ENCODE measurements at regions not wholly inside any gene's neighbourhood (a gene's known extent, or its start where the extent isn't known, plus 50 kb on each side); places are given as distances from the start of the nearest gene placed in this dataset.

GRCh38 chr6:150777736-150778135, 87.8 kb upstream of the MTHFD1L start:
- H3K27ac Mint-ChIP-seq: no peak overlapping the region
- POLR2A ChIA-PET: no interaction called here
- H3K36me3 ChIP-seq (ENCODE audit: insufficient read depth, low read length): no peaks in the 10 kb centered on the region

GRCh38 chr6:150783813-150784212, 81.7 kb upstream of the MTHFD1L start:
- H3K9me3 Mint-ChIP-seq: peaks cover 4% of the 10 kb centered on the region
- POLR2A ChIA-PET: no interaction called here
- Histone ChIP-seq H3K27ac (ENCODE audit: low read depth in 1 of 2, low read length in 2 of 2) (no peak overlapping the region), H3K4me1 (ENCODE audit: insufficient read depth, low read length) (no peaks in the 10 kb centered on the region), H3K27me3 (ENCODE audit: control insufficient read depth in 1 of 2, insufficient read depth in 2 of 2, low read length in 2 of 2) (no peaks in the 10 kb centered on the region), H3K9me3 (ENCODE audit: control insufficient read depth in 1 of 2, insufficient read depth in 1 of 2, low read length in 2 of 2) (no peaks in the 10 kb centered on the region), H3K36me3 (ENCODE audit: insufficient read depth, low read length) (no peaks in the 10 kb centered on the region), H3K4me3 (ENCODE audit: low read length) (no peak overlapping the region)
- CTCF ChIA-PET: no interaction called here
- DNase-seq (no peak), ATAC-seq (ENCODE audit: poor library complexity) (no peak)
- no peak overlapping the region for H3K4me3 Mint-ChIP-seq
- H3K4me1 Mint-ChIP-seq (ENCODE audit: low read depth): no peaks in the 10 kb centered on the region
- intact Hi-C loops (cut with DNase I, micrococcal nuclease): no loop called here
- TF ChIP-seq CTCF (IDR thresholded peaks at IDR 0.05): no peak
- H3K36me3 Mint-ChIP-seq (ENCODE audit: low read depth): peaks cover 6% of the 10 kb centered on the region
- H3K27ac Mint-ChIP-seq: no peak overlapping the region
- H3K27me3 Mint-ChIP-seq: no peaks in the 10 kb centered on the region

More at GRCh38 chr6:150777736-150778135, 87.8 kb upstream of the MTHFD1L start:
- Histone ChIP-seq H3K9me3 (ENCODE audit: control insufficient read depth in 1 of 2, insufficient read depth in 1 of 2, low read length in 2 of 2) (peaks cover 0 to 6% of the 10 kb centered on the region in 2 experiments), H3K4me1 (ENCODE audit: insufficient read depth, low read length) (no peaks in the 10 kb centered on the region), H3K27me3 (ENCODE audit: control insufficient read depth in 1 of 2, insufficient read depth in 2 of 2, low read length in 2 of 2) (no peaks in the 10 kb centered on the region), H3K27ac (ENCODE audit: low read depth in 1 of 2, low read length in 2 of 2) (no peak overlapping the region), H3K4me3 (ENCODE audit: low read length) (no peak overlapping the region)
- Mint-ChIP-seq H3K4me3 (no peak overlapping the region), H3K27me3 (no peaks in the 10 kb centered on the region), H3K4me1 (ENCODE audit: low read depth) (peaks cover 6% of the 10 kb centered on the region), H3K9me3 (peaks cover 9% of the 10 kb centered on the region), H3K36me3 (ENCODE audit: low read depth) (peaks cover 5% of the 10 kb centered on the region)
- intact Hi-C loops (cut with DNase I, micrococcal nuclease): no loop called here
- TF ChIP-seq CTCF (IDR thresholded peaks at IDR 0.05): no peak
- CTCF ChIA-PET: no interaction called here
- DNase-seq: no peak
- ATAC-seq (ENCODE audit: poor library complexity): no peak

- TF ChIP-seq CTCF (IDR thresholded peaks at IDR 0.05): no peak
- Mint-ChIP-seq H3K4me1 (ENCODE audit: low read depth) (no peaks in the 10 kb centered on the region), H3K9me3 (peaks cover 4% of the 10 kb centered on the region), H3K27me3 (no peaks in the 10 kb centered on the region), H3K27ac (no peak overlapping the region), H3K36me3 (ENCODE audit: low read depth) (peaks cover 5% of the 10 kb centered on the region), H3K4me3 (no peak overlapping the region)
- Histone ChIP-seq H3K4me1 (ENCODE audit: insufficient read depth, low read length) (no peaks in the 10 kb centered on the region), H3K4me3 (ENCODE audit: low read length) (no peak overlapping the region), H3K27ac (ENCODE audit: low read depth in 1 of 2, low read length in 2 of 2) (no peak overlapping the region), H3K36me3 (ENCODE audit: insufficient read depth, low read length) (no peaks in the 10 kb centered on the region), H3K9me3 (ENCODE audit: control insufficient read depth in 1 of 2, insufficient read depth in 1 of 2, low read length in 2 of 2) (no peaks in the 10 kb centered on the region), H3K27me3 (ENCODE audit: control insufficient read depth in 1 of 2, insufficient read depth in 2 of 2, low read length in 2 of 2) (no peaks in the 10 kb centered on the region)
- intact Hi-C loops (cut with DNase I, micrococcal nuclease): no loop called here
- POLR2A ChIA-PET: no interaction called here
- DNase-seq: no peak
- CTCF ChIA-PET: no interaction called here
- ATAC-seq (ENCODE audit: poor library complexity): no peak
These were observed 78.1 kb upstream of the MTHFD1L start for GRCh38 chr6:150787429-150787828.
